Natural killer cell (primary cell): ENCODE measurements at regions not wholly inside any gene's neighbourhood (a gene's known extent, or its start where the extent isn't known, plus 50 kb on each side); places are given as distances from the start of the nearest gene placed in this dataset.

Experiments
- ATAC-seq, 3 donors: fragments of 150-1000 bp in 2 of 3; fragments of 200-7000 bp in 1 of 3; cut with Tn5 transposase; 1 replicate in 1 of 3; 2 replicates in 2 of 3; pipeline ENCODE4 v1.10.0; 2021; ENCODE audit warnings: mild to moderate bottlenecking in 2 of 3, moderate library complexity in 2 of 3
- DNase-seq, 2 donors: peaks; one replicate each; pipeline versions ENCODE4 v3.0.0 to v3.0.0-alpha.2; 2013 to 2021; ENCODE audit warnings: mixed read lengths in 1 of 2
- H3K27ac ChIP-seq: one replicate; pipeline ENCODE4 v1.5.1; 2013; ENCODE audit warnings: mild to moderate bottlenecking, low read length
- H3K27me3 ChIP-seq: one replicate; pipeline ENCODE4 v1.6.1; 2013; ENCODE audit warnings: low read length; ENCODE audit not compliant: control insufficient read depth, insufficient read depth
- H3K36me3 ChIP-seq: one replicate; pipeline ENCODE4 v1.6.1; 2013; ENCODE audit warnings: low read length; ENCODE audit not compliant: control insufficient read depth, insufficient read depth
- H3K4me1 ChIP-seq: one replicate; pipeline ENCODE4 v1.6.1; 2013; ENCODE audit warnings: low read length; ENCODE audit not compliant: control insufficient read depth, insufficient read depth
- H3K4me3 ChIP-seq: one replicate; pipeline ENCODE4 v1.5.1; 2013; ENCODE audit warnings: low read length
- H3K9me3 ChIP-seq: one replicate; pipeline ENCODE4 v1.6.1; 2013; ENCODE audit warnings: low read length; ENCODE audit not compliant: control insufficient read depth, insufficient read depth
- H3K27ac Mint-ChIP-seq, 2 donors: one replicate each; pipeline ENCODE4 v1.8.0; 2022; ENCODE audit warnings: mild to moderate bottlenecking in 2 of 2, mixed read lengths in 2 of 2, moderate library complexity in 1 of 2
- H3K27me3 Mint-ChIP-seq, 2 donors: one replicate each; pipeline ENCODE4 v1.8.0; 2022; ENCODE audit warnings: low read depth in 2 of 2, mixed read lengths in 2 of 2
- H3K36me3 Mint-ChIP-seq: one replicate; pipeline ENCODE4 v1.8.0; 2022; ENCODE audit warnings: mixed read lengths
- H3K4me1 Mint-ChIP-seq, 2 donors: one replicate each; pipeline ENCODE4 v1.8.0; 2022; ENCODE audit warnings: mixed read lengths in 2 of 2
- H3K4me3 Mint-ChIP-seq: one replicate; pipeline ENCODE4 v1.8.0; 2022; ENCODE audit warnings: mild to moderate bottlenecking, moderate library complexity, mixed read lengths
- H3K9me3 Mint-ChIP-seq, 2 donors: one replicate each; pipeline ENCODE4 v1.8.0; 2022; ENCODE audit warnings: mixed read lengths in 2 of 2
- CTCF ChIP-seq: fragments of 200-600 bp; IDR thresholded peaks from one replicate; pipeline ENCODE4 v1.8.0; 2022; ENCODE audit warnings: antibody characterized with exemption
- WGBS: methylation state at CpG from one replicate; pipeline ENCODE4 v1.1.7; 2013; ENCODE audit warnings: missing lambda C conversion rate; ENCODE audit not compliant: insufficient coverage; 5-methylcytosine and 5-hydroxymethylcytosine counted together
- intact Hi-C: fragments of 100-400 bp; cut with micrococcal nuclease; formaldehyde crosslinking; loops from one replicate; pipeline ENCODE4 v1.14.2; 2022

GRCh38 chr3:68211637-68212036 lies 557.2 kb upstream of the SUCLG2 start:
- Histone ChIP-seq H3K27me3 (no peaks in the 10 kb centered on the region), H3K27ac (no peak overlapping the region), H3K36me3 (no peaks in the 10 kb centered on the region), H3K9me3 (no peaks in the 10 kb centered on the region), H3K4me3 (no peak overlapping the region), H3K4me1 (no peaks in the 10 kb centered on the region)
- Mint-ChIP-seq H3K27me3 (no peaks in the 10 kb centered on the region), H3K4me3 (no peak overlapping the region), H3K4me1 (no peaks in the 10 kb centered on the region), H3K36me3 (peaks cover 6% of the 10 kb centered on the region), H3K9me3 (peaks cover 0 to 2% of the 10 kb centered on the region in 2 donors), H3K27ac (no peak overlapping the region)
- no peak for TF ChIP-seq CTCF
- intact Hi-C loops = no loop called here
- ATAC-seq (no peak), DNase-seq (no peak)
- 83% methylated on average over 1 of the region's 1 CpG for WGBS

GRCh38 chr3:68210635-68211034 lies 556.2 kb upstream of the SUCLG2 start:
- Histone ChIP-seq H3K27me3 (no peaks in the 10 kb centered on the region), H3K4me1 (no peaks in the 10 kb centered on the region), H3K27ac (no peak overlapping the region), H3K4me3 (no peak overlapping the region), H3K9me3 (no peaks in the 10 kb centered on the region), H3K36me3 (no peaks in the 10 kb centered on the region)
- no peak for ATAC-seq
- H3K36me3 Mint-ChIP-seq = peaks cover 6% of the 10 kb centered on the region
- H3K27me3 Mint-ChIP-seq = no peaks in the 10 kb centered on the region
- H3K9me3 Mint-ChIP-seq = no peaks in the 10 kb centered on the region
- no peak for DNase-seq
- H3K4me3 Mint-ChIP-seq = no peak overlapping the region
- TF ChIP-seq CTCF = no peak
- no peak overlapping the region for H3K27ac Mint-ChIP-seq
- intact Hi-C loops = no loop called here
- H3K4me1 Mint-ChIP-seq = no peaks in the 10 kb centered on the region

- 85% methylated on average over 1 of the region's 2 CpGs for WGBS
- no peak for DNase-seq
- Mint-ChIP-seq H3K27ac (no peak overlapping the region), H3K4me3 (no peak overlapping the region), H3K36me3 (peaks cover 6% of the 10 kb centered on the region), H3K27me3 (no peaks in the 10 kb centered on the region), H3K4me1 (no peaks in the 10 kb centered on the region), H3K9me3 (peaks cover 6 to 7% of the 10 kb centered on the region in 2 donors)
- Histone ChIP-seq H3K9me3 (no peaks in the 10 kb centered on the region), H3K27me3 (no peaks in the 10 kb centered on the region), H3K27ac (no peak overlapping the region), H3K4me1 (no peaks in the 10 kb centered on the region), H3K4me3 (no peak overlapping the region), H3K36me3 (no peaks in the 10 kb centered on the region)
- no peak for ATAC-seq
- TF ChIP-seq CTCF = no peak
- intact Hi-C loops = no loop called here
Observed at GRCh38 chr3:68207327-68207726, 552.9 kb upstream of the SUCLG2 start.

- peak in 1 of 2 donors; percentile 4 for DNase-seq
- intact Hi-C loops = no loop called here
- no peak for ATAC-seq
- Mint-ChIP-seq H3K9me3 (peaks cover 6 to 7% of the 10 kb centered on the region in 2 donors), H3K27ac (no peak overlapping the region), H3K4me3 (no peak overlapping the region), H3K4me1 (no peaks in the 10 kb centered on the region), H3K27me3 (no peaks in the 10 kb centered on the region), H3K36me3 (peaks cover 2% of the 10 kb centered on the region)
- Histone ChIP-seq H3K4me1 (no peaks in the 10 kb centered on the region), H3K36me3 (no peaks in the 10 kb centered on the region), H3K9me3 (no peaks in the 10 kb centered on the region), H3K4me3 (no peak overlapping the region), H3K27me3 (no peaks in the 10 kb centered on the region), H3K27ac (no peak overlapping the region)
- TF ChIP-seq CTCF = no peak
- 80% methylated on average over 3 of the region's 3 CpGs for WGBS
Observed at GRCh38 chr3:68206524-68207117, 552.2 kb upstream of the SUCLG2 start.
